Natural killer cell (primary cell): ENCODE measurements at regions not wholly inside any gene's neighbourhood (a gene's known extent, or its start where the extent isn't known, plus 50 kb on each side); places are given as distances from the start of the nearest gene placed in this dataset.

Experiments
- ATAC-seq, 3 donors: fragments of 150-1000 bp in 2 of 3; fragments of 200-7000 bp in 1 of 3; cut with Tn5 transposase; 1 replicate in 1 of 3; 2 replicates in 2 of 3; pipeline ENCODE4 v1.10.0; 2021; ENCODE audit warnings: mild to moderate bottlenecking in 2 of 3, moderate library complexity in 2 of 3
- DNase-seq, 2 donors: peaks; one replicate each; pipeline versions ENCODE4 v3.0.0 to v3.0.0-alpha.2; 2013 to 2021; ENCODE audit warnings: mixed read lengths in 1 of 2
- H3K27ac ChIP-seq: one replicate; pipeline ENCODE4 v1.5.1; 2013; ENCODE audit warnings: mild to moderate bottlenecking, low read length
- H3K27me3 ChIP-seq: one replicate; pipeline ENCODE4 v1.6.1; 2013; ENCODE audit warnings: low read length; ENCODE audit not compliant: control insufficient read depth, insufficient read depth
- H3K36me3 ChIP-seq: one replicate; pipeline ENCODE4 v1.6.1; 2013; ENCODE audit warnings: low read length; ENCODE audit not compliant: control insufficient read depth, insufficient read depth
- H3K4me1 ChIP-seq: one replicate; pipeline ENCODE4 v1.6.1; 2013; ENCODE audit warnings: low read length; ENCODE audit not compliant: control insufficient read depth, insufficient read depth
- H3K4me3 ChIP-seq: one replicate; pipeline ENCODE4 v1.5.1; 2013; ENCODE audit warnings: low read length
- H3K9me3 ChIP-seq: one replicate; pipeline ENCODE4 v1.6.1; 2013; ENCODE audit warnings: low read length; ENCODE audit not compliant: control insufficient read depth, insufficient read depth
- H3K27ac Mint-ChIP-seq, 2 donors: one replicate each; pipeline ENCODE4 v1.8.0; 2022; ENCODE audit warnings: mild to moderate bottlenecking in 2 of 2, mixed read lengths in 2 of 2, moderate library complexity in 1 of 2
- H3K27me3 Mint-ChIP-seq, 2 donors: one replicate each; pipeline ENCODE4 v1.8.0; 2022; ENCODE audit warnings: low read depth in 2 of 2, mixed read lengths in 2 of 2
- H3K36me3 Mint-ChIP-seq: one replicate; pipeline ENCODE4 v1.8.0; 2022; ENCODE audit warnings: mixed read lengths
- H3K4me1 Mint-ChIP-seq, 2 donors: one replicate each; pipeline ENCODE4 v1.8.0; 2022; ENCODE audit warnings: mixed read lengths in 2 of 2
- H3K4me3 Mint-ChIP-seq: one replicate; pipeline ENCODE4 v1.8.0; 2022; ENCODE audit warnings: mild to moderate bottlenecking, moderate library complexity, mixed read lengths
- H3K9me3 Mint-ChIP-seq, 2 donors: one replicate each; pipeline ENCODE4 v1.8.0; 2022; ENCODE audit warnings: mixed read lengths in 2 of 2
- WGBS: methylation state at CpG from one replicate; pipeline ENCODE4 v1.1.7; 2013; ENCODE audit warnings: missing lambda C conversion rate; ENCODE audit not compliant: insufficient coverage; 5-methylcytosine and 5-hydroxymethylcytosine counted together
- intact Hi-C: fragments of 100-400 bp; cut with micrococcal nuclease; formaldehyde crosslinking; loops from one replicate; pipeline ENCODE4 v1.14.2; 2022
- TF ChIP-seq, protein P1 (sequence below): fragments of 200-600 bp; IDR thresholded peaks from one replicate; pipeline ENCODE4 v1.8.0; 2022; ENCODE audit warnings: antibody characterized with exemption

DNA sequence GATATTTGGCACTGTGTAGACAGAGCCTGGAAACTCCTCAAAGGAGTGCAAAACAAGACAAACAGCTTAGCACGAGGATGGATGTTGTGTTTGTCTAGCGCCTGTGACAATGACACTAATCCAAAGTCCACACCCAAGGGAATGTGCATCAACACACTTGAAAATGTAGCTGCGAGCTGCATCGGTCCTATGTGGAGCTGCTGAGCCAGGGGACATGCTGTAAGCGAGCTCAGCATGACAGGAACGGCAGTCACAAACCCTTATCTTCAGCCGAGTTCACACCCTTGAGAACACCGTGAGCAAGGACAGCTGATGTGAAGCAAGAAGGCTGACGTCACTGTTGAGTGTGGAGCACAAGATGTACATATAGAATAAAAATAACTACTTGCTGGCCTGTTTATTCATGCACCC, 684.3 kb downstream of the QKI start:
- H3K4me1 ChIP-seq: no peaks in the 10 kb centered on the region
- Mint-ChIP-seq H3K4me3 (no peak overlapping the region), H3K4me1 (peaks cover 0 to 10% of the 10 kb centered on the region in 2 donors), H3K27me3 (peaks cover 16 to 25% of the 10 kb centered on the region in 2 donors), H3K36me3 (no peaks in the 10 kb centered on the region), H3K27ac (no peak overlapping the region), H3K9me3 (no peaks in the 10 kb centered on the region)
- no peaks in the 10 kb centered on the region for H3K9me3 ChIP-seq
- DNase-seq: no peak
- WGBS: 84% methylated on average over 9 of the region's 9 CpGs
- TF ChIP-seq, protein P1, sequence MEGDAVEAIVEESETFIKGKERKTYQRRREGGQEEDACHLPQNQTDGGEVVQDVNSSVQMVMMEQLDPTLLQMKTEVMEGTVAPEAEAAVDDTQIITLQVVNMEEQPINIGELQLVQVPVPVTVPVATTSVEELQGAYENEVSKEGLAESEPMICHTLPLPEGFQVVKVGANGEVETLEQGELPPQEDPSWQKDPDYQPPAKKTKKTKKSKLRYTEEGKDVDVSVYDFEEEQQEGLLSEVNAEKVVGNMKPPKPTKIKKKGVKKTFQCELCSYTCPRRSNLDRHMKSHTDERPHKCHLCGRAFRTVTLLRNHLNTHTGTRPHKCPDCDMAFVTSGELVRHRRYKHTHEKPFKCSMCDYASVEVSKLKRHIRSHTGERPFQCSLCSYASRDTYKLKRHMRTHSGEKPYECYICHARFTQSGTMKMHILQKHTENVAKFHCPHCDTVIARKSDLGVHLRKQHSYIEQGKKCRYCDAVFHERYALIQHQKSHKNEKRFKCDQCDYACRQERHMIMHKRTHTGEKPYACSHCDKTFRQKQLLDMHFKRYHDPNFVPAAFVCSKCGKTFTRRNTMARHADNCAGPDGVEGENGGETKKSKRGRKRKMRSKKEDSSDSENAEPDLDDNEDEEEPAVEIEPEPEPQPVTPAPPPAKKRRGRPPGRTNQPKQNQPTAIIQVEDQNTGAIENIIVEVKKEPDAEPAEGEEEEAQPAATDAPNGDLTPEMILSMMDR: no peak
- no peak overlapping the region for H3K4me3 ChIP-seq
- ATAC-seq: peak in 1 of 3 donors; percentile 27
- no peak overlapping the region for H3K27ac ChIP-seq
- H3K27me3 ChIP-seq: no peaks in the 10 kb centered on the region
- intact Hi-C loops: no loop called here
- no peaks in the 10 kb centered on the region for H3K36me3 ChIP-seq

DNA sequence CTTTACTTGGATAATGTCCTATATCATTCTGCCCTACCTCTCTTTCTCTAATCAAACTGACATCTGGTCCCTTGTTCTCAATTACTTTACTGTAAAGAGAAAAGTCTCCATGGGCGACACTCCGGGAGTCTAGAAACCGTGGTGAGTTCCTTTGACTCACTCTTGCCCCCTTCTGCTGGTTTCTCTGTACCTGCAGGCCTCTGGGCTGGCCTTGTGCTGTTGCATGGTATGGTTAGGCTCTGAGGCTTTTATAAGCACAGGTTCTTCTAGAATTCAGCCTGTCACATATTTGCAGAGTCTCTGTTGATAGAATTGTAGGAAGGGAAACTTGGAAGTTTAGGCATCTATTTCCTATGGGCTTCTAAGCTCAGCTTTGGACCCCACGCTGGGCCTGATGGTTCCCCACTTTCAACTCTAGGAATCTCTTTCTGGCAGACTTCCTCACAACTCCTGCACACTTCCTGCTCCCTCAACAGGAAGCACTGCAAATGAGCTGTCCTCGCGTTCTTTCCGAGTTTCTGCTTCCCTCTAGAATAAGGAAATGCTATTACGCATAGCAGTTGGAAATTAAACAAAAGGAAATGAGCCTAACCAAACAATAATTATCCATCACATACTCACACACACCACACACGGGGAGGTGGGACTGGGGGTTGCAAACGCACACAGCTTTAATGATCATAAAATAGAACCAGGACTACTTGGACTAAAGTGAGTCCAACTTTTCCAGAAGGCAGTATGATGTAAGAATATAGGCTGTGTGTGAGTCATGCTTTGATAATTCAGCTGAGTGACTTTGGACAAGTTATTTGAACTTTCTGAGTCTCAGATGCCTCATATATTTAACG, 683.3 kb downstream of the QKI start:
- intact Hi-C loops: no loop called here
- Mint-ChIP-seq H3K4me3 (no peak overlapping the region), H3K9me3 (no peaks in the 10 kb centered on the region), H3K27me3 (peaks cover 16 to 22% of the 10 kb centered on the region in 2 donors), H3K36me3 (no peaks in the 10 kb centered on the region), H3K27ac (peak overlapping the region in 1 of 2 donors; percentile 14), H3K4me1 (peaks cover 0 to 10% of the 10 kb centered on the region in 2 donors)
- H3K4me1 ChIP-seq: no peaks in the 10 kb centered on the region
- no peaks in the 10 kb centered on the region for H3K36me3 ChIP-seq
- TF ChIP-seq, protein P1: peak; percentile 25
- WGBS: 42% methylated on average over 10 of the region's 11 CpGs
- no peaks in the 10 kb centered on the region for H3K9me3 ChIP-seq
- H3K27me3 ChIP-seq: no peaks in the 10 kb centered on the region
- no peak for DNase-seq
- peak in 2 of 3 donors; percentile 50 to 53 for ATAC-seq
- no peak overlapping the region for H3K4me3 ChIP-seq
- H3K27ac ChIP-seq: no peak overlapping the region

DNA sequence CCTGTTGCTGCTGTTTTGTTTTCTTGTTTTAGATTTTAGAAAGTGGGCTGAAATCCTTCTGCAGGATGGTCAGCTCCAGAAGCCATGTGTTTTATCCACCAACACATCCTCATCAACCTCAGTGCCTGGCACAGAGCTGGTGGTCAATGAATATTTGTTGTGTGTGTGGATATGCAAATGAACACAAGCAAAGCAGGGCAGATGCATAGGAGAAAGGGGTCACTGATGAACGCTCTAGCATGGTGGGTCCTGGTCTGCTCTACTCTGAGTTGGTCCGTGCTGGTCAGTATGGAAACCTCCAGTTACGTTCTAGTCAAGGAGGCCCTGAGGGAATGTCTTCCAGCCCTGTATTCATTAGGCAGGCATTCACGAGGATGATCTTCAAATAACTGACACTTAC, 682.5 kb downstream of the QKI start:
- H3K4me1 ChIP-seq: no peaks in the 10 kb centered on the region
- ATAC-seq (no peak), DNase-seq (no peak)
- no peak overlapping the region for H3K4me3 ChIP-seq
- Mint-ChIP-seq H3K36me3 (no peaks in the 10 kb centered on the region), H3K4me1 (peaks cover 0 to 10% of the 10 kb centered on the region in 2 donors), H3K4me3 (no peak overlapping the region), H3K9me3 (no peaks in the 10 kb centered on the region), H3K27ac (no peak overlapping the region), H3K27me3 (peaks cover 14 to 15% of the 10 kb centered on the region in 2 donors)
- intact Hi-C loops: no loop called here
- no peaks in the 10 kb centered on the region for H3K27me3 ChIP-seq
- WGBS: 92% methylated on average over 4 of the region's 4 CpGs
- H3K9me3 ChIP-seq: no peaks in the 10 kb centered on the region
- H3K27ac ChIP-seq: no peak overlapping the region
- TF ChIP-seq, protein P1: no peak
- no peaks in the 10 kb centered on the region for H3K36me3 ChIP-seq
